ENCODE measurements at regions not wholly inside any gene's neighbourhood (a gene's known extent, or its start where the extent isn't known, plus 50 kb on each side); places are given as distances from the start of the nearest gene placed in this dataset.

GRCh38 chr5:3077684-3078083, 326.2 kb upstream of the IRX2 start:
- DNase-seq (ENCODE audit: low read depth in 1 of 2, low spot score in 1 of 2) = no peak
- in situ Hi-C loops (cut with HindIII; ENCODE audit: low pct_unique_long_range_greater_than_20kb, low sequenced_read_pairs) = no loop called here
- no peak for TF ChIP-seq JUND (IDR thresholded peaks at IDR 0.05; ENCODE audit: low read depth)

GRCh38 chr5:3075309-3075708, 323.8 kb upstream of the IRX2 start:
- TF ChIP-seq JUND (IDR thresholded peaks at IDR 0.05; ENCODE audit: low read depth) = no peak
- in situ Hi-C loops (cut with HindIII; ENCODE audit: low pct_unique_long_range_greater_than_20kb, low sequenced_read_pairs) = no loop called here

GRCh38 chr5:3068401-3068800, 316.9 kb upstream of the IRX2 start:
- in situ Hi-C loops (cut with HindIII; ENCODE audit: low pct_unique_long_range_greater_than_20kb, low sequenced_read_pairs) = no loop called here
- TF ChIP-seq JUND (IDR thresholded peaks at IDR 0.05; ENCODE audit: low read depth) = no peak
- DNase-seq (ENCODE audit: low read depth in 1 of 2, low spot score in 1 of 2) = no peak

More at GRCh38 chr5:3075309-3075708, 323.8 kb upstream of the IRX2 start:
- DNase-seq (ENCODE audit: low read depth in 1 of 2, low spot score in 1 of 2) = no peak

GRCh38 chr5:3060283-3060682, 308.8 kb upstream of the IRX2 start:
- in situ Hi-C loops (cut with HindIII; ENCODE audit: low pct_unique_long_range_greater_than_20kb, low sequenced_read_pairs) = no loop called here
- no peak for DNase-seq (ENCODE audit: low read depth in 1 of 2, low spot score in 1 of 2)
- no peak for TF ChIP-seq JUND (IDR thresholded peaks at IDR 0.05; ENCODE audit: low read depth)

- no peak for DNase-seq (ENCODE audit: low read depth in 1 of 2, low spot score in 1 of 2)
- in situ Hi-C loops (cut with HindIII; ENCODE audit: low pct_unique_long_range_greater_than_20kb, low sequenced_read_pairs) = no loop called here
- TF ChIP-seq JUND (IDR thresholded peaks at IDR 0.05; ENCODE audit: low read depth) = no peak
Measured at GRCh38 chr5:3059488-3059887, 308.0 kb upstream of the IRX2 start.

- no peak for DNase-seq (ENCODE audit: low read depth in 1 of 2, low spot score in 1 of 2)
- TF ChIP-seq JUND (IDR thresholded peaks at IDR 0.05; ENCODE audit: low read depth) = no peak
- in situ Hi-C loops (cut with HindIII; ENCODE audit: low pct_unique_long_range_greater_than_20kb, low sequenced_read_pairs) = no loop called here
Measured at GRCh38 chr5:3058942-3059341, 307.5 kb upstream of the IRX2 start.

- in situ Hi-C loops (cut with HindIII; ENCODE audit: low pct_unique_long_range_greater_than_20kb, low sequenced_read_pairs) = no loop called here
- no peak for DNase-seq (ENCODE audit: low read depth in 1 of 2, low spot score in 1 of 2)
- no peak for TF ChIP-seq JUND (IDR thresholded peaks at IDR 0.05; ENCODE audit: low read depth)
Measured at GRCh38 chr5:3056866-3057265, 305.4 kb upstream of the IRX2 start.

- TF ChIP-seq JUND (IDR thresholded peaks at IDR 0.05; ENCODE audit: low read depth) = no peak
- in situ Hi-C loops (cut with HindIII; ENCODE audit: low pct_unique_long_range_greater_than_20kb, low sequenced_read_pairs) = no loop called here
- DNase-seq (ENCODE audit: low read depth in 1 of 2, low spot score in 1 of 2) = no peak
Measured at GRCh38 chr5:3051400-3051799, 299.9 kb upstream of the IRX2 start.

- DNase-seq (ENCODE audit: low read depth in 1 of 2, low spot score in 1 of 2) = no peak
- in situ Hi-C loops (cut with HindIII; ENCODE audit: low pct_unique_long_range_greater_than_20kb, low sequenced_read_pairs) = no loop called here
- no peak for TF ChIP-seq JUND (IDR thresholded peaks at IDR 0.05; ENCODE audit: low read depth)
Measured at GRCh38 chr5:3050863-3051262, 299.4 kb upstream of the IRX2 start.

- in situ Hi-C loops (cut with HindIII; ENCODE audit: low pct_unique_long_range_greater_than_20kb, low sequenced_read_pairs) = no loop called here
- no peak for DNase-seq (ENCODE audit: low read depth in 1 of 2, low spot score in 1 of 2)
- no peak for TF ChIP-seq JUND (IDR thresholded peaks at IDR 0.05; ENCODE audit: low read depth)
Measured at GRCh38 chr5:3049261-3049660, 297.8 kb upstream of the IRX2 start.

GRCh38 chr5:3047212-3047774, 295.8 kb upstream of the IRX2 start:
- in situ Hi-C loops (cut with HindIII; ENCODE audit: low pct_unique_long_range_greater_than_20kb, low sequenced_read_pairs) = no loop called here
- DNase-seq (ENCODE audit: low read depth in 1 of 2, low spot score in 1 of 2) = no peak
- TF ChIP-seq JUND (IDR thresholded peaks at IDR 0.05; ENCODE audit: low read depth) = no peak

- DNase-seq (ENCODE audit: low read depth in 1 of 2, low spot score in 1 of 2) = no peak
- TF ChIP-seq JUND (IDR thresholded peaks at IDR 0.05; ENCODE audit: low read depth) = no peak
- in situ Hi-C loops (cut with HindIII; ENCODE audit: low pct_unique_long_range_greater_than_20kb, low sequenced_read_pairs) = no loop called here
Measured at GRCh38 chr5:3043600-3043999, 292.1 kb upstream of the IRX2 start.

- in situ Hi-C loops (cut with HindIII; ENCODE audit: low pct_unique_long_range_greater_than_20kb, low sequenced_read_pairs) = no loop called here
- DNase-seq (ENCODE audit: low read depth in 1 of 2, low spot score in 1 of 2) = no peak
- TF ChIP-seq JUND (IDR thresholded peaks at IDR 0.05; ENCODE audit: low read depth) = no peak
Measured at GRCh38 chr5:3041001-3041400, 289.5 kb upstream of the IRX2 start.

GRCh38 chr5:3036041-3036788, 284.7 kb upstream of the IRX2 start:
- no peak for TF ChIP-seq JUND (IDR thresholded peaks at IDR 0.05; ENCODE audit: low read depth)
- no peak for DNase-seq (ENCODE audit: low read depth in 1 of 2, low spot score in 1 of 2)
- in situ Hi-C loops (cut with HindIII; ENCODE audit: low pct_unique_long_range_greater_than_20kb, low sequenced_read_pairs) = no loop called here

Measured in T47D (cell line).